Endothelial cell of umbilical vein (primary cell): ENCODE measurements at regions not wholly inside any gene's neighbourhood (a gene's known extent, or its start where the extent isn't known, plus 50 kb on each side); places are given as distances from the start of the nearest gene placed in this dataset.

Source experiments
- BruUV-seq: library from RNA; stranded (reverse); fragments of 400-500 nt; replicated peaks from 2 replicates; lab custom pipeline; 2021; lab: Mats Ljungman, UMichigan
- CTCF ChIA-PET: fragments of 300-600, 350-600 bp; sonication (Branson Sonifier 250); formaldehyde crosslinking; loops from one replicate; lab custom pipeline; 2021; ENCODE audit warnings: antibody characterized with exemption, inconsistent platforms; lab: Charles Lee
- POLR2A ChIA-PET: fragments of 300-600, 350-600 bp; sonication (Branson Sonifier 250); formaldehyde crosslinking; loops from one replicate; lab custom pipeline; 2021; ENCODE audit warnings: antibody characterized with exemption, inconsistent platforms; lab: Charles Lee
- DNase-seq: peaks from one replicate; pipeline ENCODE4 v3.0.0-alpha.2; 2011; ENCODE audit warnings: low read depth, low spot score
- FAIRE-seq: peaks from 2 replicates; lab custom pipeline; 2011; peaks lifted over from hg19 to GRCh38; lab: Jason Lieb, UNC
- H2AFZ ChIP-seq: 2 replicates; pipeline ENCODE4 v1.6.0; 2012; ENCODE audit warnings: low read depth, low read length, control low read depth, inconsistent platforms
- H3K27ac ChIP-seq: 2 replicates; pipeline ENCODE4 v1.5.1; 2011; ENCODE audit warnings: low read depth, mild to moderate bottlenecking, control low read depth, low read length, moderate library complexity; ENCODE audit not compliant: insufficient read depth
- H3K27me3 ChIP-seq, 2 experiments: 2 replicates each; pipeline versions ENCODE4 v1.6.0 to v1.6.1; 2011; ENCODE audit warnings: low read length in 2 of 2, mixed read lengths in 1 of 2; ENCODE audit not compliant: control insufficient read depth in 2 of 2, insufficient read depth in 2 of 2
- H3K36me3 ChIP-seq, 2 experiments: 2 replicates in 1 of 2; 3 replicates in 1 of 2; pipeline ENCODE4 v1.5.1; 2011; ENCODE audit warnings: low read length in 2 of 2, mild to moderate bottlenecking in 1 of 2, moderate library complexity in 1 of 2; ENCODE audit not compliant: control insufficient read depth in 2 of 2, insufficient read depth in 2 of 2; ENCODE audit errors: extremely low read depth in 1 of 2
- H3K4me1 ChIP-seq: 3 replicates; pipeline ENCODE4 v1.5.1; 2011; ENCODE audit warnings: mild to moderate bottlenecking, low read length; ENCODE audit not compliant: control insufficient read depth, insufficient read depth; ENCODE audit errors: extremely low read depth
- H3K4me2 ChIP-seq: 2 replicates; pipeline ENCODE4 v1.6.1; 2011; ENCODE audit warnings: low read length, control low read depth, mixed read lengths; ENCODE audit not compliant: insufficient read depth
- H3K4me3 ChIP-seq, 3 experiments: fragments of 200-600 bp in 1 of 3; sonication (generic), shearing (Covaris generic) in 1 of 3; replicated peaks in 1 of 3; 2 replicates each; pipeline ENCODE4 v1.5.1; 2011 to 2016; ENCODE audit warnings: control low read depth in 3 of 3, low read length in 3 of 3, mild to moderate bottlenecking in 2 of 3, inconsistent platforms in 1 of 3, low read depth in 1 of 3, moderate library complexity in 1 of 3; ENCODE audit not compliant: insufficient read depth in 1 of 3
- H3K79me2 ChIP-seq: 2 replicates; pipeline ENCODE4 v1.6.0; 2012; ENCODE audit warnings: low read length, inconsistent platforms; ENCODE audit not compliant: control insufficient read depth, insufficient read depth
- H3K9ac ChIP-seq: replicated peaks from 2 replicates; pipeline ENCODE3; 2011; ENCODE audit warnings: low read length, control low read depth; ENCODE audit not compliant: insufficient read depth; ENCODE audit errors: extremely low read depth
- H3K9me1 ChIP-seq: replicated peaks from 3 replicates; pipeline ENCODE4 v1.6.0; 2011; ENCODE audit warnings: mild to moderate bottlenecking, low read length; ENCODE audit not compliant: control insufficient read depth, insufficient read depth; ENCODE audit errors: extremely low read depth
- H3K9me3 ChIP-seq: replicated peaks from 2 replicates; pipeline ENCODE4 v1.5.1; 2012; ENCODE audit warnings: low read length, inconsistent platforms; ENCODE audit not compliant: control insufficient read depth, insufficient read depth
- H4K20me1 ChIP-seq: replicated peaks from 2 replicates; pipeline ENCODE3; 2011; ENCODE audit warnings: mild to moderate bottlenecking, low read length; ENCODE audit not compliant: control insufficient read depth, insufficient read depth; ENCODE audit errors: extremely low read depth
- CTCF ChIP-seq, 2 donors: IDR thresholded peaks; 1 replicate in 1 of 2; 2 replicates in 1 of 2; pipeline ENCODE4 v1.5.1; 2011; ENCODE audit warnings: low read length in 2 of 2, mild to moderate bottlenecking in 2 of 2, moderate library complexity in 2 of 2, control low read depth in 1 of 2, inconsistent platforms in 1 of 2, low read depth in 1 of 2; ENCODE audit not compliant: insufficient read depth in 1 of 2; ENCODE audit errors: extremely low read depth in 1 of 2
- EZH2 ChIP-seq: IDR thresholded peaks from 2 replicates; pipeline ENCODE4 v1.6.1; 2012; ENCODE audit warnings: borderline replicate concordance, low read depth, mild to moderate bottlenecking, moderate library complexity, low read length, inconsistent platforms; ENCODE audit not compliant: severe bottlenecking
- FOS ChIP-seq: IDR thresholded peaks from 2 replicates; pipeline ENCODE4 v1.6.1; 2011; ENCODE audit warnings: mild to moderate bottlenecking, low read length, moderate library complexity, borderline replicate concordance; ENCODE audit not compliant: insufficient read depth
- GATA2 ChIP-seq: IDR thresholded peaks from 2 replicates; pipeline ENCODE4 v1.7.0; 2011; ENCODE audit warnings: low read depth, mild to moderate bottlenecking, moderate library complexity, mixed read lengths, low read length; ENCODE audit not compliant: insufficient read length, insufficient read depth
- JUN ChIP-seq: IDR thresholded peaks from 2 replicates; pipeline ENCODE4 v1.6.1; 2011; ENCODE audit warnings: borderline replicate concordance, low read depth; ENCODE audit not compliant: insufficient read length, insufficient read depth
- MAX ChIP-seq: IDR thresholded peaks from 2 replicates; pipeline ENCODE4 v1.6.1; 2011; ENCODE audit not compliant: insufficient read depth, insufficient read length
- MYC ChIP-seq: IDR thresholded peaks from one replicate; pipeline ENCODE4 v1.6.1; 2011; ENCODE audit warnings: mild to moderate bottlenecking, low read depth, low read length
- POLR2A ChIP-seq: IDR thresholded peaks from 2 replicates; pipeline ENCODE4 v1.6.1; 2012; ENCODE audit warnings: low read depth, mild to moderate bottlenecking, control low read depth, low read length
- POLR2AphosphoS5 ChIP-seq: IDR thresholded peaks from 2 replicates; pipeline ENCODE4 v1.6.1; 2012; ENCODE audit warnings: low read depth, mild to moderate bottlenecking, control low read depth, low read length, moderate library complexity; ENCODE audit not compliant: insufficient read depth
- dilution Hi-C: fragments of 300-500 bp; cut with MboI; formaldehyde crosslinking; loops from one replicate; pipeline ENCODE4 v1.15.0; 2019; ENCODE audit warnings: low sequenced_read_pairs; ENCODE audit not compliant: extremely low pct_ligation_motif_present
- intact Hi-C: fragments of 100-400 bp; cut with micrococcal nuclease; formaldehyde crosslinking; loops from one replicate; pipeline ENCODE4 v1.10.0; 2022

DNA sequence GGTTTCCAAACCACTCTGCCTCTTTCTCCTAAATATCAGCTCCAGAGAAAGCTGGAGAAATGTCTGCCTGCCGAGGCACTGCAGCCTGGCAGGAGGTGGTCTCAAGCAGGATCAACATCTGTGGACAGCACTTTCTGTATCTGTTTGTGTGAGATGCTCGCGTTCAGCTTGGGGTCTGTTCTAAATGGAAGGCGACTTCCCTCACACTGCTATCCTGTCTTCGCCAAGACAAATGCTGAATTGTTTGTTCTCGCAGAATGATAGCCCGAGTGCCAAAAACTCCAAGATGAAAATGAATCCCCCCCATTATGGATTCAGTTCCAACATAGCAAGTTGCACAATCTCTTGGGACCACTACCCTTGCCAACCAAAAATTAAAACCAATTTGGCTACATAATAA lies 72.2 kb upstream of the PALS2 start:
- CTCF ChIA-PET, result interaction anchor here (0.8 to 1.3 kb wide), 3 partner anchors 10 to 42 kb away, joined by 3 read pairs; no protein-coding TSS in a partner anchor
- Histone ChIP-seq H3K27ac (no peak overlapping the region), H3K9ac (no peak overlapping the region), H3K79me2 (no peaks in the 10 kb centered on the region), H3K9me3 (no peaks in the 10 kb centered on the region), H2AFZ (no peak overlapping the region), H3K4me2 (no peak overlapping the region), H3K4me1 (no peaks in the 10 kb centered on the region), H3K27me3 (peaks cover 0 to 3% of the 10 kb centered on the region in 2 experiments), H4K20me1 (no peaks in the 10 kb centered on the region), H3K4me3 (no peak overlapping the region), H3K9me1 (no peaks in the 10 kb centered on the region), H3K36me3 (no peaks in the 10 kb centered on the region)
- no peak for FAIRE-seq
- intact Hi-C loops (no loop called here), dilution Hi-C loops (no loop called here)
- POLR2A ChIA-PET, result no interaction called here
- DNase-seq, result no peak
- no TSS peak for BruUV-seq
- TF ChIP-seq EZH2 (no peak), POLR2A (no peak), CTCF (IDR thresholded peaks at IDR 0.05; ENCODE audit: extremely low read depth in 1 of 2, insufficient read depth in 1 of 2, low read depth in 1 of 2, low read length in 2 of 2) (no peak), FOS (no peak), POLR2AphosphoS5 (no peak), JUN (no peak), MAX (no peak), GATA2 (no peak), MYC (no peak)
